8988T (cell line): ENCODE measurements at regions not wholly inside any gene's neighbourhood (a gene's known extent, or its start where the extent isn't known, plus 50 kb on each side); places are given as distances from the start of the nearest gene placed in this dataset.

ENCODE experiments used
- DNase-seq: peaks from one replicate; pipeline ENCODE4 v3.0.0; 2011

GRCh38 chr7:52877240-52877639 lies 158.2 kb upstream of the POM121L12 start:
- no peak for DNase-seq

DNA sequence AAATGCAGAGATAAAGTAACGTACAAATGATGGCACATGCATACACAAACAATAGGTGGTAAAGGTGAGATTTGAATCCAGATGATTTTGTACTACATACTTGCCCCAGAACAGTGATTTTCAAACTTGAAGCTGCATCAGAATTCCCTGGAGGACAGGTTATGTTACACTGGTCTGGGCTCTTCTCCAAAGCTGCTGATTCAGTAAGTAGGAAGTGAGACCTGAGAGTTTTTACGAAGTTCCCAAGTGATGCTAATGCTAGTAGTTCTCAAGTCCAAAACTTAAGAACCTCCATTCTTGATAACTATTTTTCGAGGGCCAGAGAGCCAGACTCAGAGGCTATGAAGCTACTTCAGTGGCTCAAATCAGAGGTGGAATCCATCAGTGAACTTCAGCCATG lies 159.0 kb upstream of the POM121L12 start:
- DNase-seq = no peak

DNA sequence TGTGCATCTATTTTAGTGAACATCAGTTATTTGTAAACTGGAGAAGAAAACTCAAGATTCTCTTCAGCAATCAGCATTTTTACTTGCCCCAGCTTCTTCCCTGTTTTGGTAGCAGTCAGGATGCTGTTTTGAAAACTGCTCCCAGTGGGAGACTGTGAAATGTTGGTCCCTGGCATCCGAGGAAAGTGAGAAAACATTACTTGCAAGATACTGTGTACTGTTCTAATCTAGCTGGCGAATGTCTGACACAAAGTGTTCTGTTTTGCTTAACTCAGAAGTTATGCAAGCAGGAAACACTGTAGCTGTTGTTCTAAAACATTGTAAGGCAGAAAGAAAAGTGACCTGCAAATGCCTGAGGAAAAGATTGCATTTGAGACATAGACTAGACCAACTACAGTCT lies 171.8 kb upstream of the POM121L12 start:
- no peak for DNase-seq

DNA sequence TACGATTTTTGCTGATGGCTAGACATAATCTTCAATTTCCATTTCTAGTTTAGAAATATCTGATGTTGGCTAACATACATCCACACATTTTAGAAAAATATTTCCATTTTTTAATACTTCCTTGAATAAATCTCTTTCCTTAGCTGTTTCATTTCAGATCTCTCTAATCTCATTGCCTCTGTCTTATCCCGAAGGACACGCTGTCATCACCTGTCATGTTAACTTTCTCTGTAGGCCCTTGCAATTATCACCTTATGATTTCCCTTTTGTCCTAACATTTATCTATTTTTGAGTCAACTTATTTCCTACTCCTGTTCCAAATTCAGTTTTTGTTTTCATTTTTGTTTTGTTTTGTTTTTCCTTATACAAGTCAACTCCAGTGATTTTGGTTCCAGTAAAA lies 173.1 kb upstream of the POM121L12 start:
- no peak for DNase-seq

DNA sequence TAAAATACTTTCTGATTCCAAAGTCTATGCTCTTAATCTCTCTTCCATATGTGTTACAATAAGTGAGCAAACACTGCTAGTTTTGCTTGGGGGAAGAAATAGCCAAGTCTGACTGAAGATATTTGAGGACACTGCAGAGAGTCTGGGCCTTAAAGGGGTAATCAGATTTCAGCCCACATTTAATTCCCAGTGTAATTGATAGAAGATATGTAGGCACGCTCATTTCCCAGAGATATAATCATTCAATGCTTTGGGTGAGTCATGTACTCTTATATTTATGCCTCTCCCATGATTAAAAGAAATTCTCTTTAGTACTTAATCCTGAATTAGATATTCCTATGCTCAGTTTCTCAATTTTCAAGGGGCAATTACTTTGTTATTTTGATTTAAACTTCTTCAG lies 178.1 kb upstream of the POM121L12 start:
- DNase-seq = no peak

DNA sequence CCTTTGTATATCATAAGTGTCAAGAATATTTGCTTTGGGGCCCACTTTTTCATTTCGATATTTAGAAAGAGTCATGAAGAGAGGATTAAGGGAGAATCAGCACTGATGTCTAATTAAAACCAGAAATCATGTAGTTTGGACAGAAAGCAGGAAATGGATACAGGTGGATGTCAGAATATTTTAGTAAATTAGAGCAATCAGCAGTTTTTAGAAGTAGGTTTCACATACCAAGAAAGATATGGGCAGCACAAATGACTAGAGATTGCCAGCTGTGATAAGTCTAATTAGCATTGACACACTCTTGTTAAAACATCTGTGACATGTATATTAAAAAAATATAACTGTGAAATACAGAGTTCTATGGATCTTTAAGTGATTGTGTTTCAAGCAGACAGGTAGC lies 180.8 kb upstream of the POM121L12 start:
- no peak for DNase-seq

GRCh38 chr7:52851547-52851946 lies 183.9 kb upstream of the POM121L12 start:
- DNase-seq = no peak

DNA sequence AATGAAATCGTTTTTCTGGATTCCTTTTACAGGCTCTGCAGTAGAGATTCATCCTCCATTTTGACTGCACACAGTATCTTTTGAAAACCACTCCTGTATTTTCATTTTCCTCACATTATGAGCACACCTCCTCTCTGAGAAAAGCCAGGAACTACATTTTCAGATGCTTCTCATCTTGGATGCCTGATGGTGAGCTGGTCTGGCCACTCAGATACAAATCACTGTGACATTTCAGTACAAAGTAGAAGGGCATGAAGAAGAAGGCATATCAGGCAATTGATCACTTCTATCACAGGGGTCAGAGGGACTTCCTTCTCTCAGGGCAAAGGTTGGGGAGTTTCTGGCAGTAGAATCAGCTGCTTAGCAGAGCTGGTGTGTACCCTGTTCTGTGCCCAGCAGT lies 192.0 kb upstream of the POM121L12 start:
- no peak for DNase-seq

DNA sequence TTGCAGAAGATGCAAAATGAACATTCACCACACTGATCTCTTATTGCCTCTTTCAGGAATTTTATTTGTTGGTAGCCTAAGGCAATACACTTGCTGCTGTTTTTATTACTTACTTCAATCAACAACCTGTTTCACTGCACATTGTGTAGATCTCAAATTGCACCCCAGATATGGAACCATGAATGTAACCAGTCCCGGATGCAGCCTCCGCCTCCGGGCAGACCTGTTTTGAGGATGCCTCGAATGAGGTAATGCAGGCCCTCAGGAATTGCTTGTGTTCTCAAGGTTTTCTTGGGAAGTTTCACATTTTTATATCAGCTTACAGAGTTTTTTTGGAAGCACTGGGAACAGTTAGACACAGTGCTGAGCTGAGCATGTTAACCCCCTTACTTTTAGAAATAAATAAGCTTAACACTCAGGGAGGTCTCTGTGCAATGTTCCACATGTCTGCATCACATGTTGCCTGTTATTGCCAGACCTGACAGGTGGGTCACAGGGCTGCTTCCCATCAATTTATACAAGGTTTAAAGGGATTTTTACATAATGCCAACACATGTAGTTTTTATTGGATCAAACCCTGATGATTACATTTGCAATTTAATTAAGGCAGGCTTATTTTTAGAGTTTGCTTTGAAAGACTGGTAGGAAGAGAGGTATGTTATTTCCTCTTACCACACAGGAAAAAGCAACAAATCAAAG lies 193.1 kb upstream of the POM121L12 start:
- no peak for DNase-seq

DNA sequence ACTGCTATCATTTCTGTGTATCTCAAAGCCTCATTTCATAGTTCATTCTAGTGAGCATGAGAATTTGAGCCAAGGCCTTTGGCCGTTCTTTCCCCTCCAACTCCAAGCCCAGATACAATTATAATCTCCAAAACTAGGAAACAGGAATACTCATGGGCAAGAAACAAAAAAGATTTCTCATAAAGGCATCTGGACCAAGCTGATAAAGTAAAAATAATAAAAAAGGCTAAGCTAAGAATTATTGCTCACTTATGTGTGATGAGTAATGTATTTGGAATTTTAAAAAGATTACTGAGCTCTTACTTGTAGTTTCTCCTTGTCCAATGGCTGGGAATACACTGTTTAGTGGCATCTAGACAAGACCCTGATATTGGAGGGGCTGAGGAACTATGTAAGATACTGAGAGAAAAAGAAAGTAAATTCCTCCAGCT lies 196.4 kb upstream of the POM121L12 start:
- no peak for DNase-seq

GRCh38 chr7:52831321-52831720 lies 204.1 kb upstream of the POM121L12 start:
- DNase-seq = no peak

DNA sequence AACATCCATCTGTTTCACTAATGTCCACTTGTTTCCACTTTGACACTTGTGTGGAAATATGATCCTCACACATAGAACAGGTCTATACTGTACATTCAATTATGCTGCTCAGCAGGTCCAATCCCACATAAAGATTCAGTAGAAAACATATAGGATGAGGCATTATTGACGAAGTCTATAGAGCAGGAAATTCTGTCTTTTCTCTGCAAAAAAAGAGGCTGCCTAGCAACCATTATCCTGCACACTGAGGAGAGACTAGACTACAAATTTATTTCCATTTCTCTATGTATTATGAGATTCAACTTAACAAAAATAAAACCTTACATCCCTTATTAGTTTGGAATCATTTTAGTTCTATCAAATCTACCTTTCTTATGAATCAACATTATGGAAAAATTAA lies 204.6 kb upstream of the POM121L12 start:
- DNase-seq = no peak

- no peak for DNase-seq
Measured at GRCh38 chr7:52826515-52827265, 208.7 kb upstream of the POM121L12 start.

DNA sequence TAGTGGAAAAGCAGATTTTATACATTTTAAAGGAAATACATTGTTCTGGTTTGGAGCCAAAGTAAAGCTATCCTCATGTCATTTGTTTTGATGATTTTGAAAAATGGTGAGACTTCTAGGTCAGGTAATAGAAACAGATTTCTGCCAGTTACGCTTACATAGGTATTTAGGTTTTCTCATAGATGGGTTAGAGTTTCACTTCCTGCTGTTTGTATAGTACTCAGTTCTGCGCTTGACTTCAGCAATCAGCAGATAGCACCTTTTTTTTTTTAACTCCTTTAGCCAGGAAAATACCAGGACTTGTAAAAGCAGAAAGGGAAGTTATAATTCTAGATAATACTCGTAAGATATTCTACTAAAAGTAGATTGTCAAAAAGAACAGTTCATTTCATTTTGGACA lies 209.8 kb upstream of the POM121L12 start:
- DNase-seq = no peak

DNA sequence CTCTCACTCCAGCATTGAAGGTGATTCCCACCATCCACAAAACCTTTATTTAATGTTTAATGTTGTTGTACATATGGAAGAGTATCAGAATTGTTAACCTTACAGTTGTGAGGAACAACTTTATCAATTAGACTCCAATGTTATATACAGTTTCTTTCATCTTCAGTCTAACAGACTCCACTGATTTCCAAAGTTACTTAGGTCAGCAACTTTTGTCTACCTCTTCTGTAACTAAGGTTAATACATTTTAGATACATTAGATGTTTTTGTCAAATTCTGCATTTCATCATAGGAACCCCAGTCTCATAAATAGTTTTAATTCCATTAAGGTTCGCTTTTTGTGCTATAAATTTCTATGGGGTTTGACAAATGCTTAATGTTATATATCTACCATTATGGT lies 223.9 kb upstream of the POM121L12 start:
- no peak for DNase-seq

GRCh38 chr7:52799817-52800216 lies 235.6 kb upstream of the POM121L12 start:
- DNase-seq = no peak

- DNase-seq = no peak
Measured at GRCh38 chr7:52797801-52798200, 237.6 kb upstream of the POM121L12 start.

GRCh38 chr7:52794621-52795020 lies 240.8 kb upstream of the POM121L12 start:
- DNase-seq = no peak

DNA sequence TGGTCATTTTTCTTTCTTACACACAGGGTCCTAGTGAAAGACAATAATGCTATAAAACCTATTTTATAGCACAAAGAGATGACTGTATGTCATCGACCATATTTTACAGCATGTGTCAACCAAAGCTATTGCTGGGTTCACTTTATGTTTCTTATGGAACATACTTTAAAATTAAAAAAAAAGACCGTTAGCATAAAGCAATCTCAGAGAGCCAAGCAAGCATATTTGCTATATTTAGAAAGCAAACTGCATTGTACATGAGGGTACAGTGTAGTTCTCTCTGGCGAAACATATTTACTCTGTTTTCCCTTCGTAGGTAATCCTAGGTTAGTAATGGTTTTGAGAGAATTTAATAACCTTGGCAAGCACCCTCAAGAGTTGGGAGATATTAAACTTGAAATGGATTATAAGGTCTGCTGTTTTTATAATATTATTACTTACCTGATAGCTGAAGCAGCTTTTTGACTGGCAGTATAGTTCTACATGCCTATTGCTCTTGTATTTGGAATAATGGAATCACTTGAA lies 244.2 kb upstream of the POM121L12 start:
- DNase-seq = no peak

- no peak for DNase-seq
Measured at GRCh38 chr7:52786174-52786573, 249.3 kb upstream of the POM121L12 start.

DNA sequence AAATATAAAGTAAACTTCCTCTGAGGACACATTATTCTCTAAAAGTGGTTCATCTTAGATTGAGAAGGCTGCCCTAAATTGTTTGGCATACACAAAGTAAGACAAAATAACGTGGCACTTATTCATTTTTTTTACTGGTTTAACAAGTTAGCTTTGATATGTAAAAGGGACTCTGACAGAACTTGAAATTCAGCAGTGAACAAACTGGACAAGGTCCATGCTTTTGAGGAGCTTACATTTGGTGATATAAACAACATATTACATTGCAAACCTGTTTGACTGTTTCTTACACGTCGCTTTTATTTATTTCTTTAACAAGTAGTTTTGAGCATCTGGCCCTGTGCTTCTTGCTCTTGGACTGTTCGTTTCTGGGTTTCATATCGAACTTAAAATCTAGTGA lies 253.1 kb upstream of the POM121L12 start:
- no peak for DNase-seq

- no peak for DNase-seq
Measured at GRCh38 chr7:52781250-52781649, 254.2 kb upstream of the POM121L12 start.

GRCh38 chr7:52779004-52779403 lies 256.4 kb upstream of the POM121L12 start:
- no peak for DNase-seq

DNA sequence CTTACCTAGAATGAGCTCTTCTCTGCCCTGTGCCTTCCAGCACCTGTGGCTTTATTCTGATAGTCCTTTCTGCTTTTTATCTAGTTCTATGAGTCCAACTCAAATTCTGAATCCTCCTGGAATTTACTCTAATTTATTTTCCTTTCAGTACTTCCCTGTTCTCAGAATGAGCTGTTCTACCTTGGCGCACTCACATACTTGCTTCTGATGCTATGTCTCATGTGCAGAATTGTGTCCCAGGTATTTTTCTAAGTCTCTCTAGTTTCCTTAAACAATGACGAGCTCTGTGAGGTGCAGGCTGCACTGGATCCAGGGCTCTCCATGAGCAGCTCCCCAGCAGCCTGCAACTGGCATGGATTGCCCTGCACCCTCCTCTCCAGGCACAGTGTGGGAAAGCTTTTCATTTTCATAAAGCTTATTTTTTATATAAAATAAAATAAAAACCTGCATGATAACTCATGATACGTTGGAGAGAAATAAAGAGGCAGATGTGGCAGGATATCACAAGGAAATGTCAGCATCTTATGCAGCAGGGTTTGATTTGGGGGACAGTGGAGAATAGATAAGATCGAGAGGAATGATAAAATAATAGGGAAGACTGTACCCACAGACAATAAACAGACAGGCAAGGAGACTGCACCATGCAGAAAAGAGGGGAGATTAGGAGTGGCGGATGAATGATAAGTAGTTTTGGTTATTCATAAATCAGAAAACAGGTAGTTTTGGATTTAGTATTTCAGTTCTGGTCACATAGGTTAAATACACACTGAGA lies 258.2 kb upstream of the POM121L12 start:
- no peak for DNase-seq
